ENCODE measurements at regions not wholly inside any gene's neighbourhood (a gene's known extent, or its start where the extent isn't known, plus 50 kb on each side); places are given as distances from the start of the nearest gene placed in this dataset.

DNA sequence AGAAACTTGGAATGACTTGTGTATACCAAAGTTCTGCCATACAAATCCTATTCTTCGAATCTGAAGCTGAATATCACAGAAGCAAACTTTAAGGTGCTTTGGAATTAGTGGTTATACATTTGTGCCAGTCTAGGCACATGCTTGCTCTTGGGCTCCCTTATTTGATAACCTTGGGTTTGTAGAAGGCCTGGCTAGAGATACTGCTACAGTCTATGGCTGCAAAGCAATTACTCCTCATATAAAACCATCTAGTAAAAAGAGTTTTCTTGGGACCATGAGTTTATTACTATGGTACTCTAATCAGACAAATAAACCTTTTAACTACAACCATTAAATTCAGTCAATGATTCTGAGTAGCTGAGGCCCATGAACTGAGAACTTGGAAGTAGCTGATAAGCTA lies 92.5 kb upstream of the SLC13A1 start:
- DNase-seq (ENCODE audit: low spot score): no peak
- Histone ChIP-seq H3K4me3 (no peak overlapping the region), H3K27ac (no peak overlapping the region), H3K36me3 (no peaks in the 10 kb centered on the region), H3K4me1 (replicated peaks) (no peaks in the 10 kb centered on the region), H3K9me3 (no peaks in the 10 kb centered on the region), H3K27me3 (replicated peaks; ENCODE audit: insufficient read depth) (no peaks in the 10 kb centered on the region)
- intact Hi-C loops (cut with DNase I): no loop called here
- 93% methylated on average over 1 of the region's 1 CpG for WGBS
- TF ChIP-seq POLR2A (IDR thresholded peaks at IDR 0.05) (no peak), POLR2AphosphoS5 (IDR thresholded peaks at IDR 0.05) (no peak)
- TF ChIP-seq, protein P1, sequence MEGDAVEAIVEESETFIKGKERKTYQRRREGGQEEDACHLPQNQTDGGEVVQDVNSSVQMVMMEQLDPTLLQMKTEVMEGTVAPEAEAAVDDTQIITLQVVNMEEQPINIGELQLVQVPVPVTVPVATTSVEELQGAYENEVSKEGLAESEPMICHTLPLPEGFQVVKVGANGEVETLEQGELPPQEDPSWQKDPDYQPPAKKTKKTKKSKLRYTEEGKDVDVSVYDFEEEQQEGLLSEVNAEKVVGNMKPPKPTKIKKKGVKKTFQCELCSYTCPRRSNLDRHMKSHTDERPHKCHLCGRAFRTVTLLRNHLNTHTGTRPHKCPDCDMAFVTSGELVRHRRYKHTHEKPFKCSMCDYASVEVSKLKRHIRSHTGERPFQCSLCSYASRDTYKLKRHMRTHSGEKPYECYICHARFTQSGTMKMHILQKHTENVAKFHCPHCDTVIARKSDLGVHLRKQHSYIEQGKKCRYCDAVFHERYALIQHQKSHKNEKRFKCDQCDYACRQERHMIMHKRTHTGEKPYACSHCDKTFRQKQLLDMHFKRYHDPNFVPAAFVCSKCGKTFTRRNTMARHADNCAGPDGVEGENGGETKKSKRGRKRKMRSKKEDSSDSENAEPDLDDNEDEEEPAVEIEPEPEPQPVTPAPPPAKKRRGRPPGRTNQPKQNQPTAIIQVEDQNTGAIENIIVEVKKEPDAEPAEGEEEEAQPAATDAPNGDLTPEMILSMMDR (IDR thresholded peaks at IDR 0.05): no peak

DNA sequence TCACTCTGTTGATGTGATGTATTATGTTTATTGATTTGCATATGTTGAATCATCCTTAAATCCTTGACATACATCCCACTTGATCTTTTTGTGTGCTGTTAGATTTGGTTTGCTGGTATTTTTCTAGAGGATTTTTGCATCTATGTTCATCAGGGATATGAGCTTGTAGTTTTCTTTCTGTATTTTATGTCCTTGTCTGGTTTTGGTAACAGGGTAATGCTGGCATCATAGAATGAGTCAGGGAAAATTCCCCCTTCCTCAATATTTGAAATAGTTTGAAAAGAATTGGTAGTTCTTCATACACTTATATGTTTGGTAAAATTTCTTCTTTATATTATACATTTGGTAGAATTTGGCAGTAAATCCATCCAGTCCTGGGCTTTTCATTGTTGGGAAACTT lies 89.4 kb upstream of the SLC13A1 start:
- intact Hi-C loops (cut with DNase I): no loop called here
- no peaks in the 10 kb centered on the region for H3K27me3 ChIP-seq (replicated peaks; ENCODE audit: insufficient read depth)
- no peak for DNase-seq (ENCODE audit: low spot score)
- no peaks in the 10 kb centered on the region for H3K9me3 ChIP-seq
- no peak for TF ChIP-seq POLR2A (IDR thresholded peaks at IDR 0.05)
- TF ChIP-seq, protein P1 (IDR thresholded peaks at IDR 0.05): no peak
- no peak for TF ChIP-seq POLR2AphosphoS5 (IDR thresholded peaks at IDR 0.05)
- H3K4me3 ChIP-seq: no peak overlapping the region
- H3K27ac ChIP-seq: no peak overlapping the region
- no peaks in the 10 kb centered on the region for H3K4me1 ChIP-seq (replicated peaks)
- no peaks in the 10 kb centered on the region for H3K36me3 ChIP-seq

DNA sequence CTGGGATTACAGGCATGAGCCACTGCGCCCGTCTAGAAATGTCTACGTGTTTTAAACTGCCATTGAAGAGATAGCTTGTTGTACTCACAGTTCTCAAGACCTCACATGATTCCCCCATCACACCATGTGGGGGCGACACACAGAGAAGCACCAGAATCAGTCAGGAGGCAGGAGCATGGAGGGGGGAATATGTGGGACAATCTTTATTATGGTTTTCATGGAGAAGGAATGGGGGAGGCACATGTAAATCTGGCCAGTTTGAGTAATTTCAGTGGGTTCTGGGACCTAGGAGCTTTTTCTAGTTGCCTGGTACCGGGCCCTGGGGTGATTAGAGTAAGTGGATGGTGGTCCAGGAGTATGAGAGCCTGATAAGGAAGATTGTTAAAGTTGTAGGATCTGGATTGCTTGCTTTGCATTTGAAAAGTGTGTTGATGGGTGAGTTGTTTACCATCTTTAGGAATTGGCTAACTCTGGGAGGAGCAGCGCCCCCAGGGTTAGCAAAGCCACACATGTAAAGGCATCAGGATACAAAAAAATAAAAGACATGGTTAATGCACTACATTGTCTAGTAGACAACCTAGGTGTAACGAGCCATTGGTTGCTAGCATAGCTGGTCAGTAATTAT lies 85.4 kb upstream of the SLC13A1 start:
- Histone ChIP-seq H3K4me3 (no peak overlapping the region), H3K27me3 (replicated peaks; ENCODE audit: insufficient read depth) (no peaks in the 10 kb centered on the region), H3K36me3 (no peaks in the 10 kb centered on the region), H3K9me3 (no peaks in the 10 kb centered on the region), H3K4me1 (replicated peaks) (no peaks in the 10 kb centered on the region), H3K27ac (no peak overlapping the region)
- 62% methylated on average over 7 of the region's 7 CpGs for WGBS
- intact Hi-C loops (cut with DNase I): no loop called here
- no peak for TF ChIP-seq POLR2A (IDR thresholded peaks at IDR 0.05)
- TF ChIP-seq, protein P1 (IDR thresholded peaks at IDR 0.05): no peak
- no peak for TF ChIP-seq POLR2AphosphoS5 (IDR thresholded peaks at IDR 0.05)
- no peak for DNase-seq (ENCODE audit: low spot score)

DNA sequence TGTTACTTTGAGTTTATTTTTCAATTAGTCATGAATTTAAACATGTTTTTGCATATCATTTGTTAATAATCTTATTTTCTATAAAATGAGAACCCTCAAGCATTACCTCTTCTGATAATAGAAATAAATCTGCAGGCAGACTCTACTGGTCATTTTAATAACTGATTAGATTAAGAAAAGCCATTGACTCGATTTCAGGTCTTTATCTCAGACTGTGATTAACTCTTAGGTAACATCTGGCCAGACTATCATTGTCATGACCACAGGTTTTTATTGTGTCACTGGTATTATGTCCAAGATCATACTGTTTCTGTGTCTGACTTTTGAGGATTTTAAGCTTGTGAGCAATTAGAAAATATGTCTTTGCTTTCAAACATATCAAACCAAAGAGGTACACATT lies 83.6 kb upstream of the SLC13A1 start:
- 41% methylated on average over 1 of the region's 1 CpG for WGBS
- H3K36me3 ChIP-seq: no peaks in the 10 kb centered on the region
- intact Hi-C loops (cut with DNase I): no loop called here

DNA sequence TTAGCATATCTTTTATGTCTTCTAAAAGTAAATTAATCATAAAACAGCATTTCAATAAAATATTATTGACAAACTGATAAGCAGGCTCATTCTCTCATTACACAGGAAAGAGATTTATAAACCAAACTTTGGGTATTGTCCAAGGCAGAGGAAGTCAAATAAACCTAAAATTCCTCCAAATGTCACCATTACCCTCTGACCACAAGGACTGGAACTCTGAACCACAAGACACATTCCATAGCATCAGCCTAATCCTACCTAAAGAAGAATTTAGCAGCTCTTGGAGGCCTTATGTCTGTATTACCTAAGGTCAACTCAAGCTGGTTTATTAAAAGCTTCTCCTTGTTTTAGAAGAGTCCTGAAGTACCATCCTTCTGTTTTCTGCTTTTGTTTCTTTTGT lies 82.4 kb upstream of the SLC13A1 start:
- intact Hi-C loops (cut with DNase I): no loop called here
- no peak for DNase-seq (ENCODE audit: low spot score)
- Histone ChIP-seq H3K36me3 (no peaks in the 10 kb centered on the region), H3K4me3 (no peak overlapping the region), H3K9me3 (no peaks in the 10 kb centered on the region), H3K27me3 (replicated peaks; ENCODE audit: insufficient read depth) (no peaks in the 10 kb centered on the region), H3K27ac (no peak overlapping the region), H3K4me1 (replicated peaks) (no peaks in the 10 kb centered on the region)
- TF ChIP-seq POLR2A (IDR thresholded peaks at IDR 0.05) (no peak), POLR2AphosphoS5 (IDR thresholded peaks at IDR 0.05) (no peak)
- TF ChIP-seq, protein P1 (IDR thresholded peaks at IDR 0.05): no peak

More for the DNA sequence above, 83.6 kb upstream of the SLC13A1 start:
- DNase-seq (ENCODE audit: low spot score): no peak
- Histone ChIP-seq H3K27ac (no peak overlapping the region), H3K4me1 (replicated peaks) (no peaks in the 10 kb centered on the region), H3K27me3 (replicated peaks; ENCODE audit: insufficient read depth) (no peaks in the 10 kb centered on the region), H3K4me3 (no peak overlapping the region), H3K9me3 (no peaks in the 10 kb centered on the region)
- TF ChIP-seq POLR2A (IDR thresholded peaks at IDR 0.05): no peak
- no peak for TF ChIP-seq POLR2AphosphoS5 (IDR thresholded peaks at IDR 0.05)
- TF ChIP-seq, protein P1 (IDR thresholded peaks at IDR 0.05): no peak

Measured in prostate gland (tissue), 2 donors.